Motor neuron (in vitro differentiated cells): ENCODE measurements at regions not wholly inside any gene's neighbourhood (a gene's known extent, or its start where the extent isn't known, plus 50 kb on each side); places are given as distances from the start of the nearest gene placed in this dataset.
"Not testable (repeated sequence)": the region's sequence is repeated elsewhere in the genome, so short reads cannot be mapped to it uniquely, and the experiment has no call there.

Experiments used
- ATAC-seq, 8 experiments: fragments of 200-7000 bp; cut with Tn5 transposase; replicated peaks in 6 of 8; 2 replicates each; pipeline ENCODE4 v1.8.0; 2021; ENCODE audit warnings: mild to moderate bottlenecking in 8 of 8, moderate library complexity in 8 of 8
- H3K27ac ChIP-seq, 2 donors: fragments of 250-450 bp; sonication (Bioruptor Pico); 2 replicates each; pipeline ENCODE4 v1.9.0; 2021; ENCODE audit warnings: antibody characterized with exemption in 2 of 2, mild to moderate bottlenecking in 2 of 2, moderate library complexity in 1 of 2
- H3K4me1 ChIP-seq, 2 donors: fragments of 250-450 bp; sonication (Bioruptor Pico); replicated peaks in 1 of 2; 2 replicates each; pipeline ENCODE4 v1.6.1; 2021; ENCODE audit warnings: antibody characterized with exemption in 2 of 2, mild to moderate bottlenecking in 2 of 2, moderate library complexity in 1 of 2
- H3K4me3 ChIP-seq, 5 donors: fragments of 250-450 bp; sonication (Bioruptor Pico); 2 replicates each; pipeline ENCODE4 v1.9.0; 2021; ENCODE audit warnings: antibody characterized with exemption in 5 of 5, mild to moderate bottlenecking in 5 of 5, moderate library complexity in 4 of 5
- WGBS, 10 experiments: fragments of 450-650 bp; shearing (Covaris generic); methylation state at CpG; one replicate each; pipeline ENCODE4 v1.0.0; 2022; 5-methylcytosine and 5-hydroxymethylcytosine counted together
- in situ Hi-C, 9 experiments: fragments of 400-800 bp; cut with MboI; loops; one replicate each; pipeline ENCODE4 v1.15.0; 2021; ENCODE audit warnings: low sequenced_read_pairs in 9 of 9, low pct_unique_long_range_greater_than_20kb in 2 of 9; ENCODE audit not compliant: unreplicated experiment in 9 of 9

DNA sequence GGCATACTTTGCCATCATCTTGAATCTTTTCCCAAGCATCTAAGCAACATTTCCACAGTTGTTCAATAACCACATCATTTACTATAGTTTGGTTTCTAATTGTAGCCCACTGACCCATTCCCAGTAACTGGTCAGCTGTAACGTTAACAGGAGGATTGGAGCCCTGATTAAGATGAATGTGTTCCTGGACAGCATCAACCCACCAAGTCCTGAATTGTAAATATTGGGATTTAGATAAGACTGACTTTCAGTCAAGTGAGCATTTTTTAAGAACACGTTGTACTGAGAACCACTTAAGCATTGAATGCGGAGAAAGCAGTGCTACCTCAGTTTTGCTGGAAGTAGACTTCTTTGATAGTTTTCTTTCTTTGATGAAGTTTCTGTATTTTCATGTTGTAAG lies 53.3 kb upstream of the ARL4D start:
- peaks cover 0 to 15% of the 10 kb centered on the region in 2 donors for H3K4me1 ChIP-seq
- not testable (repeated sequence) for H3K4me3 ChIP-seq, H3K27ac ChIP-seq, ATAC-seq
- in situ Hi-C loops: loop anchor here in 1 of 9 experiments (25.0 kb wide), 1 partner anchor 333 kb away; the partner anchor contains the start of genes IFI35 and VAT1
- WGBS, 10 experiments: 60% methylated on average over 1 of the region's 3 CpGs; no CpG with 5 or more reads in 9 of the 10 experiments

DNA sequence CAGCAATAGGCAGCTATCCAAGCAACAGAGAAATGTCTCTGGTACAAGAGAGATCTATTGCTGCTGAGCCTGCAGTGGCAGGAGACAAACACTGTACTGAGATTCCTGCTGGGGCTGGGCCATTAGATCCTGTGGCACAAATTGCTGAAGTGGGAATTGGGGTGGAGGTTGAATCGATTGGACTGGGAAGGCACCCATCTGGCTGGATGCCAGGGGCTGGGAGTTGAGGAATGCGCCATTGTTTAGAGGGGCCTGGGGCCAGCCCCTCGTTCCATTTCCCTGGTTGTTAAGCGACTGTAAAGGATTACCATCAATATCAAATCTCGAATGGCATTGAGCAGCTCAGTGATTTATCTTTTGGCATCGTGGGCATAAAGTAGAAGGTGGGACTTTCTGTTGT lies 54.1 kb upstream of the ARL4D start:
- WGBS, 10 experiments: 67 to 93% (median 83%) methylated on average over 1 to 5 of the region's 6 CpGs; no CpG with 5 or more reads in 4 of the 10 experiments
- H3K27ac ChIP-seq: no peak overlapping the region
- in situ Hi-C loops: loop anchor here in 1 of 9 experiments (25.0 kb wide), 1 partner anchor 332 kb away; the partner anchor contains the start of genes IFI35 and VAT1
- peaks cover 0 to 12% of the 10 kb centered on the region in 2 donors for H3K4me1 ChIP-seq
- ATAC-seq: no peak
- H3K4me3 ChIP-seq: no peak overlapping the region

DNA sequence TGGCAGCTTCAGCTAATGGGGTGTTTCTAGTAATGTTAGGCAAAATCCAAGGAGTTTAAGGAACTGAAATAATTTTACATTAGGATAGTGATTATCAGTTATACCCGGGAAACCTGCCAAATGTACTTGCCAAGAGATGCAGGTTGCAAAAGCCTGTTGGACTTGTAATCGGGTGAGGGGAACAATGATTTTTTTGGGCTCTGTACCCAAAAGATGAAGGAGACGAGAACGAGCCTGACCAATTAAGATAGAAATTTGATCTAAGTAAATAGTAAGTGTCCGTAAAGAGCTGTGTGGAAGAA lies 56.3 kb upstream of the ARL4D start:
- H3K27ac ChIP-seq: no peak overlapping the region
- no peak for ATAC-seq
- peaks cover 0 to 12% of the 10 kb centered on the region in 2 donors for H3K4me1 ChIP-seq
- in situ Hi-C loops: loop anchor here in 1 of 9 experiments (25.0 kb wide), 1 partner anchor 330 kb away; the partner anchor contains the start of genes IFI35 and VAT1
- no peak overlapping the region for H3K4me3 ChIP-seq
- WGBS, 10 experiments: 29 to 94% (median 88%) methylated on average over 2 to 5 of the region's 5 CpGs; no CpG with 5 or more reads in 1 of the 10 experiments

DNA sequence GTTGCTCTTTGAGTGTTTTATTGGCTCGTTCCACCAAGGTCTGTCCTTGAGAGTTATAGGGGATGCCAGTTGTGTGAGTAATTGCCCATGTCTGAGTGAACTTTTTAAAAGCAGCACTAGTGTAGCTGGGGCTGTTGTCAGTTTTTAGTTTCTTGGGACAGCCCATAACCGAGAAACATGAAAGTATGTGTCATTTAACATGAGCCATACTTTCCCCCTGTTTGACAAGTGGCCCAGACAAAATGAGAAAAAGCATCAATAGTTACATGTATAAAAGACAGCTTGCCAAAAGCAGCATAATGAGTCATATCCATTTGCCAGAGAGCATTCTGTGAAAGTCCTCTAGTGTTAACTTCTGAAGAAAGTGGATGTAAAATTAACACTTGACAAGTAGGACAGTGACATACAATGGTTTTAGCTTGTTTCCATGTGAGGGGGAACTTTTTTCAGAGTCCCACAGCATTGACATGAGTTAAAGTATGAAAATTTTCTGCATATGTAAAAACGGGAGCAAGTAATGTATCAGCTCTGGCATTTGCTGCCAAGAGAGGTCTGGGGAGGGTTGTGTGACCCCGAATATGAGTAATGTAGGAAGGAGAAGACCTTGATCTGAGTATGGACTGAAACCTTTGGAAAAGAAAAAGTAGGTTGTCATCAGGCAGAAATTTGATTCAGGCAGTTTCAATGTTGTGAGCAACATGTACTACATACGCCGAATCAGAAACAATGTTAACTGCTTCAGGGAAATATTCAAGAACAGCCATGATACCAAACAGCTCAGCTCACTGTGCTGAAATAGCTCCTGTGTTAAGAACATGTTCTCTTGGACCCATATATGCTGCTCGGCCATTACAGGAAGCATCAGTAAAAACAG lies 56.8 kb upstream of the ARL4D start:
- in situ Hi-C loops: loop anchor here in 1 of 9 experiments (25.0 kb wide), 1 partner anchor 330 kb away; the partner anchor contains the start of genes IFI35 and VAT1
- 12 to 76% (median 56%) methylated on average over 2 to 7 of the region's 7 CpGs for WGBS, 10 experiments
- no peak overlapping the region for H3K27ac ChIP-seq
- peak in 4 of 8 experiments; percentile 23 to 81 (median 64) for ATAC-seq
- no peak overlapping the region for H3K4me3 ChIP-seq
- peaks cover 0 to 12% of the 10 kb centered on the region in 2 donors for H3K4me1 ChIP-seq

DNA sequence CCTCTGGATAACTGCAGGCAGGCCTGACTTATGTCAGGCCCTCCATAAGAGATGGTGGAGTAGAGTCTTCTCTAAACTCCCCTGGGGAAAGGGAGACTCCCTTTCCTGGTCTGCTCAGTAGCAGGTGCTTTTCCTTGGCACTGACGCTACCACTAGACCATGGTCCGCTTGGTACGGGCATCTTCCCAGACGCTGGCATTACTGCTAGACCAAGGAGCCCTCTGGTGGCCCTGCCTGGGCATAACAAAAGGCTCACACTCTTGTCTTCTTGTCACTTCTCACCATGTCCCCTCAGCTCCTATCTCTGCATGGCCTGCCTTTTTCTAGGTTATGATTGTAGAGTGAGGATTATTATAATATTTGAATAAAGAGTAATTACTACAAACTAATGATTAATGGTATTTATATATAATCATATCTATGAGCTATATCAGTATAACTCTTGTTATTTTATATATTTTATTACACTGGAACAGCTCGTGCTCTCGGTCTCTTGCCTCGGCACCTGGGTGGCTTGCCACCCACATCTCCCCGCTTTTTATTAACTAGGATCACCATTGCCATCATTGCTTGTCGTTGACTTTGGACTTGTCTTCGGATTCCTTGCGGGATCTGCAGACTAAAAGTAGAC lies 59.8 kb upstream of the ARL4D start:
- ATAC-seq: no peak
- Histone ChIP-seq H3K4me1 (peaks cover 13 to 14% of the 10 kb centered on the region in 2 donors), H3K4me3 (no peak overlapping the region), H3K27ac (no peak overlapping the region)
- 30 to 95% (median 80%) methylated on average over 1 to 7 of the region's 11 CpGs for WGBS, 10 experiments
- in situ Hi-C loops: loop anchor here in 1 of 9 experiments (25.0 kb wide), 1 partner anchor 327 kb away; the partner anchor contains the start of genes IFI35 and VAT1

DNA sequence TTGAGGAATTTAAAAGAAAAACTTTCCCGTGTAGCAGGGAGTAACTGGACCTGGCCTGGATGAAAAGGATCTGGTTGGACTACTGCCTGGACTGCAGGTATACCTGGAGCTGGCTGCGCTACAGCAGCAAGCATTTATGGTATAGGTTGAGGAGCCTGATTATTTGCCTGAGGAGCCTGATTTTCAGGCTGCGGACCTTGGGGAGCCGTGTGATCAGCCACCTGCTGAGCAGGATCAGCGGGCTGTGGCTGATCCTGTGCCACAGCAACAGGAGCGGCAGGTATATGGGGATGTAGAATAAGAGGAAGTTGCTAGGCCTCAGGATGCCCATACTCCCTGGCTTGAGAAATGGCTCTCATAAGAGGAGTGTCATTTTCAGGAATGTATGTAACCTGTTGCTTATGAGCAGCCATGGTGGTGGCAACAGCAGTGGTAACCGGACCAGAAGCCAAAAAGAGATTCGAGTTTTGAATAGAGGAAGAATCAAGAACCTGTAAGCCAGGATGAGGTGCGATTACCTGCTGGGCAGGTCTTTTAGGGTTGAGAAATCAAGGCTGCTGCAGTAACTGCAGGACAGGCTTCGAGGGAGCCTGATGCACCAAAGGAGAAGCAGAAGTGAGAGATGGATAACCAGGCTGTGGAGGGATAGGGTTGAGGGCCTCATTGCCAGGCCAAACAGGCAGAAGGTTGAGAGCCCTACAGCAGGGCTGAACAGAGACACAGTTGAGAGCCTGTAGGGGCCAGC lies 60.9 kb upstream of the ARL4D start:
- in situ Hi-C loops: loop anchor here in 1 of 9 experiments (25.0 kb wide), 1 partner anchor 326 kb away; the partner anchor contains the start of genes IFI35 and VAT1
- Histone ChIP-seq H3K4me1 (peaks cover 20 to 23% of the 10 kb centered on the region in 2 donors), H3K27ac (no peak overlapping the region), H3K4me3 (no peak overlapping the region)
- no peak for ATAC-seq
- WGBS, 10 experiments: 40 to 100% (median 81%) methylated on average over 1 to 10 of the region's 10 CpGs

DNA sequence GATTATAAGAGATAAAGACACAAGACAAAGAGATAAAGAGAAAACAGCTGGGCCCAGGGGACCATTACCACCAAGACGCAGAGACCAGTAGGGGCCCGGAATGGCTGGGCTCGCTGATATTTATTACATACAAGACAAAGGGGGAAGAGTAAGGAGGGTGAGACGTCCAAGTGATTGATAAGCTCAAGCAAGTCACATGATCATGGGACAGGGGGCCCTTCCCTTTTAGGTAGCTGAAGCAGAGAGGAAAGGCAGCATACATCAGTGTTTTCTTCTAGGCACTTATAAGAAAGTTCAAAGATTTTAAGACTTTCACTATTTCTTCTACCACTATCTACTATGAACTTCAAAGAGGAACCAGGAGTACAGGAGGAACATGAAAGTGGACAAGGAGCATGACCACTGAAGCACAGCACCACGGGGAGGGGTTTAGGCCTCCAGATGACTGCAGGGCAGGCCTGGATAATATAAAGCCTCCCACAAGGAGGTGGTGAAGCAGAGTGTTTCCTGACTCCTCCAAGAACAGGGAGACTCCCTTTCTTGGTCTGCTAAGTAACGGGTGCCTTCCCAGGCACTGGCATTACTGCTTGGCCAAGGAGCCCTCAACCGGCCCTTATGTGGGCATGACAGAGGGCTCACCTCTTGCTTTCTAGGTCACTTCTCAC lies 63.9 kb upstream of the ARL4D start:
- peaks cover 20 to 26% of the 10 kb centered on the region in 2 donors for H3K4me1 ChIP-seq
- H3K4me3 ChIP-seq: no peak overlapping the region
- in situ Hi-C loops: loop anchor here in 1 of 9 experiments (25.0 kb wide), 1 partner anchor 323 kb away; the partner anchor contains the start of genes IFI35 and VAT1
- H3K27ac ChIP-seq: peak overlapping the region; percentile 27 to 36
- ATAC-seq: peak; percentile 29 to 77 (median 62)
- WGBS, 10 experiments: 0 to 100% (median 40%) methylated on average over 1 to 6 of the region's 7 CpGs; no CpG with 5 or more reads in 1 of the 10 experiments

DNA sequence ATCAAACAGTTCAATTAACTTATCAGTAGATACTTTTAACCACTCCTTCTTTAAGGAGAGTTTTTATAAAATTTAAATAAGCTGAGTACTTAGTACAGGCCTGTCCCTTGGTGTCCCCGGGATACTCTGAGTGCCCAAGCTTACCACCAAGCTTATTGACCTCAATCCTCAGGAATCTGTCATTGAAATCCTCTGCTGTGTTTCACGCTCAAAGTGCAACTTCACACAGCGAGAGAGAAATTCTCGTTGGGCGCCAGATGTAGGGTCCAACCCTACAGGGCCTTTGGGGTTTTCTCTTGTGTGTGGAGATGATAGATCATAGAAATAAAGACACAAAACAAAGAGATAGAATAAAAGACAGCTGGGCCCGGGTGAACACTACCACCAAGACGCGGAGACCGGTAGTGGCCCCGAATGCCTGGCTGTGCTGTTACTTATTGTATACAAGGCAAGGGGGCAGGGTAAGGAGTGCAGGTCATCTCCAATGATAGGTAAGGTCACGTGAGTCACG lies 65.3 kb upstream of the ARL4D start:
- Histone ChIP-seq H3K4me1 (peaks cover 20 to 26% of the 10 kb centered on the region in 2 donors), H3K27ac (no peak overlapping the region), H3K4me3 (no peak overlapping the region)
- in situ Hi-C loops: loop anchor here in 1 of 9 experiments (25.0 kb wide), 1 partner anchor 321 kb away; the partner anchor contains the start of genes IFI35 and VAT1
- 56 to 95% (median 86%) methylated on average over 2 to 11 of the region's 12 CpGs; no CpG with 5 or more reads in 1 of the 10 experiments for WGBS, 10 experiments
- peak in 3 of 8 experiments; percentile 29 to 33 (median 31) for ATAC-seq

DNA sequence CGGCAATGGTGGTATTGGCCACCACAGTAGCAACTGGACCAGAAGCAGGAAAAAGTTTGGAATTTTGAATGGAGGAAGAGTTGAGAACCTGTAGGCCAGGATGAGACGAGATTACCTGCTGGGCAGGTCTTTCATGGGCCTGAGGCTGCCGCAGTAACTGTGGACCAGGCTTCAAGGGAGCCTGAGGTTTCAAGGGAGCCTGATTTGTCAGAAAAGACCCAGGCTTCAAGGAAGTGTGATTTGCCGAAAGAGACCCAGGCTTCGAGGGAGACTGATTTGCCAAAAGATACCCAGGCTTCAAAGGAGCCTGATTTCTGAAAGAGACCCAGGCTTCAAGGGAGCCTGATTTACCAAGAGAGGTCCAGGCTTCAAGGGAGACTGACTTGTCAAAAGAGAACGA lies 66.6 kb upstream of the ARL4D start:
- in situ Hi-C loops: loop anchor here in 1 of 9 experiments (25.0 kb wide), 1 partner anchor 320 kb away; the partner anchor contains the start of genes IFI35 and VAT1
- Histone ChIP-seq H3K4me1 (peaks cover 20 to 26% of the 10 kb centered on the region in 2 donors), H3K27ac (no peak overlapping the region), H3K4me3 (no peak overlapping the region)
- no peak for ATAC-seq
- WGBS, 10 experiments: 65 to 100% (median 90%) methylated on average over 1 to 6 of the region's 6 CpGs; no CpG with 5 or more reads in 2 of the 10 experiments

DNA sequence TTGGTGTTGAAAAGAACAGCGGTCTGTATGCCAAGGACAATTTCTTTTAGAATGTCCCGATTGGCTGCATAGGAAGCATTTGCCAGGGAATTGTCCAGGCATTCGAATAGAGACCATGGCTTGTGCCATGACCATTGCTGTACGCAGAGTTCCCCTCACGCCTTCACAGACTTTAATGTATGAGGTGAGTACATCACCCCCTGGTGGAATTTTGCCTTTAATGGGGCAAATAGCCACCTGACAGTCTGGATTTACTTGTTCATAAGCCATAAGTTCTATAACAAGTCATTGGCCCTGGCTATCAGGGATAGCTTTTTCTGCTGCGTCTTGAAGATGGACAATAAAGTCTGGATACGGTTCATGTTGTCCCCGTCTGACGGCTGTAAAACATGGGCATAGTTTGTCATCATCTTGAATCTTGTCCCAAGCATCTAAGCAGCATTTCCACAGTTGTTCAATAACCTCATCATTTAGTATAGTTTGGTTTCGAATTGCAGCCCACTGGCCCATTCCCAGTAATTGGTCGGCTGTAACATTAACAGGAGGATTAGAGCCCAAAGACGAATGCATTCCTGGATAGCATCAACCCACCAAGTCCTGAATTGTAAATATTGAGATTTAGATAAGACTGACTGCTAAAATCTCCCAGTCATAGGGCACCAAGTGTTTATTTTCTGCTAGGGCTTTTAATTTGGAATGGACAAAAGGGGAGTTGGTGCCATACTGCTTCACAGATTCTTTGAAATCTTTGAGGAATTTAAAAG lies 67.7 kb upstream of the ARL4D start:
- WGBS, 10 experiments: 71 to 94% (median 83%) methylated on average over 1 to 10 of the region's 12 CpGs

DNA sequence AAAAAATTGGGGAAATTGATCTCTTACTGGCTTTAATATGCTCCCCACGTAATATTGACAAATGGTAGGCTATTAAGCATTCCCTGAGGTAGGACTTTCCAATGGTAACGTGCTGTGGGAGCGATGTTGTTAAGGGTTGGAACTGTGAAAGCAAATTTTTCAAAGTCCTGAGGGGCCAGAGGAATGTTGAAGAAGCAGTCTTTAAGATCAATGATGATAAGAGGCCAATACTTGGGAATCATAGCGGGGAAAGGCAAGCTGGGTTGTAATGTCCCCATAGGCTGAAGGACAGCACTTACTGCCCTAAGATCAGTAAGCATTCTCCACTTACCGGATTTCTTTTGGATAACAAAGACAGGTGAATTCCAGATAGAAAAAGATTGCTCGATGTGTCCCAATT lies 69.6 kb upstream of the ARL4D start:
- ATAC-seq: no peak
- H3K4me1 ChIP-seq: peaks cover 9 to 16% of the 10 kb centered on the region in 2 donors
- WGBS, 10 experiments: 67 to 96% (median 89%) methylated on average over 2 to 6 of the region's 6 CpGs; no CpG with 5 or more reads in 1 of the 10 experiments
- in situ Hi-C loops: loop anchor here in 1 of 9 experiments (25.0 kb wide), 1 partner anchor 317 kb away; the partner anchor contains the start of genes IFI35 and VAT1
- no peak overlapping the region for H3K4me3 ChIP-seq
- no peak overlapping the region for H3K27ac ChIP-seq

More for the DNA sequence above, 67.7 kb upstream of the ARL4D start:
- no peak overlapping the region for H3K27ac ChIP-seq
- in situ Hi-C loops: loop anchor here in 1 of 9 experiments (25.0 kb wide), 1 partner anchor 319 kb away; the partner anchor contains the start of genes IFI35 and VAT1
- H3K4me3 ChIP-seq: no peak overlapping the region
- peaks cover 20 to 26% of the 10 kb centered on the region in 2 donors for H3K4me1 ChIP-seq
- ATAC-seq: no peak
